ENCODE measurements at regions not wholly inside any gene's neighbourhood (a gene's known extent, or its start where the extent isn't known, plus 50 kb on each side); places are given as distances from the start of the nearest gene placed in this dataset.
"Not testable (repeated sequence)": the region's sequence is repeated elsewhere in the genome, so short reads cannot be mapped to it uniquely, and the experiment has no call there.

GRCh38 chr9:78441822-78442431 lies 145.0 kb downstream of the PSAT1 start:
- Histone ChIP-seq H3K36me3 (replicated peaks; ENCODE audit: low read depth, low read length) (no peaks in the 10 kb centered on the region), H3K27me3 (ENCODE audit: low read depth, low read length) (peaks cover 4% of the 10 kb centered on the region), H4K20me1 (ENCODE audit: insufficient read depth, low read length) (no peaks in the 10 kb centered on the region), H3K4me2 (ENCODE audit: low read length) (no peak overlapping the region), H3K4me3 (ENCODE audit: low read length) (no peak overlapping the region), H3K9me3 (ENCODE audit: insufficient read depth, low read length) (no peaks in the 10 kb centered on the region), H3K9ac (ENCODE audit: low read length) (no peak overlapping the region), H3K27ac (ENCODE audit: low read length) (no peak overlapping the region), H2AFZ (ENCODE audit: low read depth, low read length) (no peak overlapping the region), H3K4me1 (ENCODE audit: low read length) (peaks cover 4% of the 10 kb centered on the region), H3K79me2 (ENCODE audit: low read length) (no peaks in the 10 kb centered on the region)
- TF ChIP-seq, protein P1, sequence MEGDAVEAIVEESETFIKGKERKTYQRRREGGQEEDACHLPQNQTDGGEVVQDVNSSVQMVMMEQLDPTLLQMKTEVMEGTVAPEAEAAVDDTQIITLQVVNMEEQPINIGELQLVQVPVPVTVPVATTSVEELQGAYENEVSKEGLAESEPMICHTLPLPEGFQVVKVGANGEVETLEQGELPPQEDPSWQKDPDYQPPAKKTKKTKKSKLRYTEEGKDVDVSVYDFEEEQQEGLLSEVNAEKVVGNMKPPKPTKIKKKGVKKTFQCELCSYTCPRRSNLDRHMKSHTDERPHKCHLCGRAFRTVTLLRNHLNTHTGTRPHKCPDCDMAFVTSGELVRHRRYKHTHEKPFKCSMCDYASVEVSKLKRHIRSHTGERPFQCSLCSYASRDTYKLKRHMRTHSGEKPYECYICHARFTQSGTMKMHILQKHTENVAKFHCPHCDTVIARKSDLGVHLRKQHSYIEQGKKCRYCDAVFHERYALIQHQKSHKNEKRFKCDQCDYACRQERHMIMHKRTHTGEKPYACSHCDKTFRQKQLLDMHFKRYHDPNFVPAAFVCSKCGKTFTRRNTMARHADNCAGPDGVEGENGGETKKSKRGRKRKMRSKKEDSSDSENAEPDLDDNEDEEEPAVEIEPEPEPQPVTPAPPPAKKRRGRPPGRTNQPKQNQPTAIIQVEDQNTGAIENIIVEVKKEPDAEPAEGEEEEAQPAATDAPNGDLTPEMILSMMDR (IDR thresholded peaks at IDR 0.05; ENCODE audit: low read depth, low read length), result no peak
- TF ChIP-seq EZH2phosphoT487 (IDR thresholded peaks at IDR 0.05; ENCODE audit: low read depth), result no peak

DNA sequence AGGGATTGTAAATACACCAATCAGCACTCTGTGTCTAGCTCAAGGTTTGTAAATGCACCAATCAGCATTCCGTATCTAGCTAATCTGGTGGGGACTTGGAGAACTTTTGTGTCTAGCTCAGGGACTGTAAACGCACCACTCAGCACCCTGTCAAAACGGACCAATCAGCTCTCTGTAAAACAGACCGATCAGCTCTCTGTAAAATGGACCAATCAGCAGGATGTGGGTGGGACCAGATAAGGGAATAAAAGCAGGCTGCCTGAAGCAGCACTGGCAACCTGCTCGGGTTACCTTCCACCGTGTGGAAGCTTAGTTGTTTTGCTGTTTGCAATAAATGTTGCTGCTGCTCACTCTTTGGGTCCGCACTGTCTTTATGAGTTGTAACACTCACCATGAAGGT lies 145.7 kb downstream of the PSAT1 start:
- H3K27ac ChIP-seq (ENCODE audit: low read length); H3K79me2 ChIP-seq (ENCODE audit: low read length); H4K20me1 ChIP-seq (ENCODE audit: insufficient read depth, low read length); H3K27me3 ChIP-seq (ENCODE audit: low read depth, low read length); H3K9me3 ChIP-seq (ENCODE audit: insufficient read depth, low read length); H3K4me2 ChIP-seq (ENCODE audit: low read length); H3K4me1 ChIP-seq (ENCODE audit: low read length); H3K36me3 ChIP-seq (replicated peaks; ENCODE audit: low read depth, low read length); H3K9ac ChIP-seq (ENCODE audit: low read length); H3K4me3 ChIP-seq (ENCODE audit: low read length); H2AFZ ChIP-seq (ENCODE audit: low read depth, low read length): not testable (repeated sequence)

- no peak overlapping the region for H3K4me2 ChIP-seq (ENCODE audit: low read length)
- no peaks in the 10 kb centered on the region for H3K79me2 ChIP-seq (ENCODE audit: low read length)
- TF ChIP-seq EZH2phosphoT487 (IDR thresholded peaks at IDR 0.05; ENCODE audit: low read depth), result no peak
- TF ChIP-seq, protein P1 (IDR thresholded peaks at IDR 0.05; ENCODE audit: low read depth, low read length), result no peak
Observed at GRCh38 chr9:78443946-78444345, 147.0 kb downstream of the PSAT1 start.

GRCh38 chr9:78448960-78449673 lies 152.2 kb downstream of the PSAT1 start:
- Histone ChIP-seq H3K36me3 (replicated peaks; ENCODE audit: low read depth, low read length) (no peaks in the 10 kb centered on the region), H3K4me2 (ENCODE audit: low read length) (no peak overlapping the region), H3K27me3 (ENCODE audit: low read depth, low read length) (no peaks in the 10 kb centered on the region), H3K4me3 (ENCODE audit: low read length) (no peak overlapping the region), H3K9me3 (ENCODE audit: insufficient read depth, low read length) (no peaks in the 10 kb centered on the region), H3K4me1 (ENCODE audit: low read length) (no peaks in the 10 kb centered on the region), H3K27ac (ENCODE audit: low read length) (no peak overlapping the region), H2AFZ (ENCODE audit: low read depth, low read length) (no peak overlapping the region), H3K9ac (ENCODE audit: low read length) (no peak overlapping the region), H4K20me1 (ENCODE audit: insufficient read depth, low read length) (no peaks in the 10 kb centered on the region), H3K79me2 (ENCODE audit: low read length) (no peaks in the 10 kb centered on the region)
- TF ChIP-seq EZH2phosphoT487 (IDR thresholded peaks at IDR 0.05; ENCODE audit: low read depth), result no peak
- TF ChIP-seq, protein P1 (IDR thresholded peaks at IDR 0.05; ENCODE audit: low read depth, low read length), result no peak

More at GRCh38 chr9:78443946-78444345, 147.0 kb downstream of the PSAT1 start:
- no peak overlapping the region for H3K27ac ChIP-seq (ENCODE audit: low read length)
- no peaks in the 10 kb centered on the region for H3K9me3 ChIP-seq (ENCODE audit: insufficient read depth, low read length)
- H3K9ac ChIP-seq (ENCODE audit: low read length), result no peak overlapping the region
- H2AFZ ChIP-seq (ENCODE audit: low read depth, low read length), result no peak overlapping the region
- H4K20me1 ChIP-seq (ENCODE audit: insufficient read depth, low read length), result no peaks in the 10 kb centered on the region
- H3K4me1 ChIP-seq (ENCODE audit: low read length), result peaks cover 4% of the 10 kb centered on the region
- H3K36me3 ChIP-seq (replicated peaks; ENCODE audit: low read depth, low read length), result no peaks in the 10 kb centered on the region
- H3K4me3 ChIP-seq (ENCODE audit: low read length), result no peak overlapping the region
- H3K27me3 ChIP-seq (ENCODE audit: low read depth, low read length), result 0 out of 2 replicates have a peak, but pooled peaks cover 4% of the 10 kb centered on the region
